Liver (tissue), 7 donors: ENCODE measurements at regions not wholly inside any gene's neighbourhood (a gene's known extent, or its start where the extent isn't known, plus 50 kb on each side); places are given as distances from the start of the nearest gene placed in this dataset.

Experiments
- DNase-seq: peaks from one replicate; pipeline ENCODE4 v3.0.0-alpha.2; 2017; ENCODE audit warnings: low spot score
- H3K27ac ChIP-seq, 2 donors: one replicate each; pipeline ENCODE4 v1.7.0; 2013; ENCODE audit warnings: inconsistent platforms in 2 of 2, low read length in 2 of 2, control low read depth in 1 of 2, low read depth in 1 of 2, mild to moderate bottlenecking in 1 of 2
- H3K27me3 ChIP-seq, 4 donors: one replicate each; pipeline versions ENCODE4 v1.6.1 to v1.7.0; 2013; ENCODE audit warnings: low read length in 3 of 4, inconsistent platforms in 1 of 4, mild to moderate bottlenecking in 1 of 4, moderate library complexity in 1 of 4; ENCODE audit not compliant: control insufficient read depth in 4 of 4, insufficient read depth in 4 of 4
- H3K36me3 ChIP-seq, 4 donors: one replicate each; pipeline versions ENCODE4 v1.6.1 to v1.7.0; 2013; ENCODE audit warnings: low read length in 3 of 4, mild to moderate bottlenecking in 3 of 4, low read depth in 1 of 4, moderate library complexity in 1 of 4; ENCODE audit not compliant: control insufficient read depth in 4 of 4, insufficient read depth in 3 of 4
- H3K4me1 ChIP-seq, 4 donors: one replicate each; pipeline versions ENCODE4 v1.6.1 to v1.7.0; 2013; ENCODE audit warnings: low read length in 3 of 4, mild to moderate bottlenecking in 3 of 4, moderate library complexity in 1 of 4; ENCODE audit not compliant: control insufficient read depth in 4 of 4, insufficient read depth in 4 of 4
- H3K4me3 ChIP-seq, 3 donors: one replicate each; pipeline versions ENCODE4 v1.6.1 to v1.7.0; 2013; ENCODE audit warnings: low read length in 3 of 3, control low read depth in 1 of 3, low read depth in 1 of 3, mild to moderate bottlenecking in 1 of 3
- H3K9ac ChIP-seq, 2 donors: one replicate each; pipeline ENCODE4 v1.7.0; 2013; ENCODE audit warnings: low read length in 2 of 2, mild to moderate bottlenecking in 2 of 2, moderate library complexity in 2 of 2, control low read depth in 1 of 2, low read depth in 1 of 2
- H3K9me3 ChIP-seq, 4 donors: one replicate each; pipeline versions ENCODE4 v1.6.1 to v1.7.0; 2013; ENCODE audit warnings: low read length in 3 of 4; ENCODE audit not compliant: control insufficient read depth in 4 of 4
- ATF3 ChIP-seq: IDR thresholded peaks from 2 replicates; pipeline ENCODE4 v1.6.1; 2016; ENCODE audit warnings: antibody characterized with exemption
- HNF4G ChIP-seq: IDR thresholded peaks from 2 replicates; pipeline ENCODE4 v1.6.1; 2016; ENCODE audit warnings: antibody characterized with exemption
- MAX ChIP-seq: IDR thresholded peaks from 2 replicates; pipeline ENCODE4 v1.6.1; 2016; ENCODE audit warnings: antibody characterized with exemption
- NR2F2 ChIP-seq: IDR thresholded peaks from 2 replicates; pipeline ENCODE4 v1.6.1; 2016; ENCODE audit warnings: antibody characterized with exemption
- RAD21 ChIP-seq, 2 donors: IDR thresholded peaks; 2 replicates each; pipeline ENCODE4 v1.6.1; 2016; ENCODE audit warnings: antibody characterized with exemption in 2 of 2, mild to moderate bottlenecking in 2 of 2
- REST ChIP-seq: IDR thresholded peaks from 2 replicates; pipeline ENCODE4 v1.6.1; 2016; ENCODE audit warnings: antibody characterized with exemption, mild to moderate bottlenecking
- RXRA ChIP-seq, 2 donors: IDR thresholded peaks; 2 replicates each; pipeline ENCODE4 v1.6.1; 2017 to 2018; ENCODE audit warnings: antibody characterized with exemption in 2 of 2, mild to moderate bottlenecking in 1 of 2
- YY1 ChIP-seq: IDR thresholded peaks from 2 replicates; pipeline ENCODE4 v1.6.1; 2016; ENCODE audit warnings: antibody characterized with exemption, mild to moderate bottlenecking
- ZBTB33 ChIP-seq: IDR thresholded peaks from 2 replicates; pipeline ENCODE4 v1.6.1; 2016; ENCODE audit warnings: antibody characterized with exemption
- whole genome bisulfite sequencing: extraction: QIAGEN DNeasy Blood & Tissue Kit; methylation state at CpG from one replicate; pipeline ENCODE4 v1.1.7; 2013; 5-methylcytosine and 5-hydroxymethylcytosine counted together
- donor health status: healthy.
- donor health status: healthy.
- donor health status: healthy.
- donor health status: healthy.

GRCh38 chr6:169868458-169868857, 117.0 kb downstream of the ERMARD start:
- no peaks in the 10 kb centered on the region for H3K27me3 ChIP-seq
- no peak overlapping the region for H3K9ac ChIP-seq
- H3K27ac ChIP-seq: no peak overlapping the region
- no peak overlapping the region for H3K4me3 ChIP-seq
- no peaks in the 10 kb centered on the region for H3K36me3 ChIP-seq
- no peak for DNase-seq
- no peaks in the 10 kb centered on the region for H3K9me3 ChIP-seq
- 81% methylated on average over 19 of the region's 19 CpGs for WGBS
- TF ChIP-seq RAD21 (IDR thresholded peaks at IDR 0.05) (no peak), RXRA (IDR thresholded peaks at IDR 0.05) (no peak), ZBTB33 (no peak), YY1 (no peak), ATF3 (no peak), NR2F2 (no peak), MAX (no peak)
- no peaks in the 10 kb centered on the region for H3K4me1 ChIP-seq

- no peaks in the 10 kb centered on the region for H3K36me3 ChIP-seq
- no peak for DNase-seq
- H3K9me3 ChIP-seq: no peaks in the 10 kb centered on the region
- H3K4me1 ChIP-seq: no peaks in the 10 kb centered on the region
- WGBS: 95% methylated on average over 12 of the region's 12 CpGs
- no peaks in the 10 kb centered on the region for H3K27me3 ChIP-seq
- no peak overlapping the region for H3K9ac ChIP-seq
- H3K4me3 ChIP-seq: no peak overlapping the region
- H3K27ac ChIP-seq: no peak overlapping the region
- no peak for TF ChIP-seq ATF3
Observed at GRCh38 chr6:169867751-169868191, 116.3 kb downstream of the ERMARD start.

GRCh38 chr6:169866668-169867521, 115.5 kb downstream of the ERMARD start:
- WGBS: 92% methylated on average over 18 of the region's 18 CpGs
- Histone ChIP-seq H3K9me3 (no peaks in the 10 kb centered on the region), H3K4me3 (no peak overlapping the region), H3K27ac (no peak overlapping the region), H3K27me3 (no peaks in the 10 kb centered on the region), H3K36me3 (no peaks in the 10 kb centered on the region), H3K4me1 (no peaks in the 10 kb centered on the region), H3K9ac (no peak overlapping the region)
- TF ChIP-seq HNF4G: no peak
- TF ChIP-seq RAD21 (IDR thresholded peaks at IDR 0.05): no peak
- TF ChIP-seq REST: no peak
- no peak for DNase-seq
